GM12878 (cell line): ENCODE measurements at regions not wholly inside any gene's neighbourhood (a gene's known extent, or its start where the extent isn't known, plus 50 kb on each side); places are given as distances from the start of the nearest gene placed in this dataset.

ENCODE experiments used
- ATAC-seq: fragments of 200-7000 bp; cut with Tn5 transposase; 3 replicates; pipeline ENCODE4 v1.9.1; 2020; ENCODE audit warnings: mild to moderate bottlenecking, moderate library complexity
- BruUV-seq: library from RNA; stranded (reverse); fragments of 400-500 nt; replicated peaks from 2 replicates; lab custom pipeline; 2021; lab: Mats Ljungman, UMichigan
- CTCF ChIA-PET: fragments of 300-600 bp; sonication (Branson Sonifier 250); formaldehyde crosslinking; extraction: SDS; loops from one replicate; lab custom pipeline; 2021; ENCODE audit warnings: inconsistent platforms; lab: Yijun Ruan, JAX
- POLR2A ChIA-PET: fragments of 350-600 bp; formaldehyde crosslinking; extraction: SDS; loops from one replicate; lab custom pipeline; 2021; ENCODE audit warnings: inconsistent platforms; lab: Charles Lee
- RAD21 ChIA-PET: fragments of 300-600 bp; sonication (Branson Sonifier 250); formaldehyde crosslinking; loops from one replicate; lab custom pipeline; 2023; ENCODE audit warnings: antibody characterized with exemption; ENCODE audit not compliant: unreplicated experiment; lab: Charles Lee
- SMC1A ChIA-PET: fragments of 300-600 bp; sonication (Branson Sonifier 250); formaldehyde crosslinking; loops from one replicate; lab custom pipeline; 2023; ENCODE audit not compliant: unreplicated experiment, uncharacterized antibody; lab: Charles Lee
- DNase-seq: peaks from one replicate; pipeline ENCODE4 v3.0.0-alpha.2; 2011; ENCODE audit warnings: low read depth, low spot score
- FAIRE-seq: peaks from 3 replicates; lab custom pipeline; 2011; peaks lifted over from hg19 to GRCh38; lab: Jason Lieb, UNC
- H2AFZ ChIP-seq: 2 replicates; pipeline ENCODE4 v1.6.0; 2011; ENCODE audit warnings: low read depth, low read length, control low read depth; ENCODE audit not compliant: control insufficient read depth
- H3K27ac ChIP-seq: 2 replicates; pipeline ENCODE4 v1.5.1; 2011; ENCODE audit warnings: control low read depth; ENCODE audit not compliant: control insufficient read depth, insufficient read depth
- H3K27me3 ChIP-seq, 2 experiments: replicated peaks in 1 of 2; 2 replicates each; pipeline versions ENCODE4 v1.6.0 to v1.6.1; 2011; ENCODE audit warnings: low read length in 1 of 2; ENCODE audit not compliant: control insufficient read depth in 2 of 2, insufficient read depth in 2 of 2
- H3K36me3 ChIP-seq, 2 experiments: 2 replicates each; pipeline ENCODE4 v1.5.1; 2011; ENCODE audit warnings: low read length in 1 of 2; ENCODE audit not compliant: control insufficient read depth in 2 of 2, insufficient read depth in 2 of 2
- H3K4me1 ChIP-seq: 2 replicates; pipeline ENCODE4 v1.6.1; 2011; ENCODE audit warnings: mild to moderate bottlenecking, low read length, moderate library complexity, mixed read lengths; ENCODE audit not compliant: control insufficient read depth, insufficient read depth
- H3K4me2 ChIP-seq: 2 replicates; pipeline ENCODE4 v1.6.0; 2011; ENCODE audit warnings: control low read depth; ENCODE audit not compliant: control insufficient read depth, insufficient read depth
- H3K4me3 ChIP-seq: fragments of 200-600 bp; sonication (generic); 2 replicates; pipeline ENCODE4 v1.5.1; 2016
- H3K79me2 ChIP-seq: 2 replicates; pipeline ENCODE4 v1.6.0; 2011; ENCODE audit warnings: low read length; ENCODE audit not compliant: control insufficient read depth, insufficient read depth
- H3K9ac ChIP-seq: 2 replicates; pipeline ENCODE4 v1.8.0; 2011; ENCODE audit warnings: low read length, control low read depth, mixed read lengths; ENCODE audit not compliant: control insufficient read depth, insufficient read depth
- H3K9me3 ChIP-seq: replicated peaks from 3 replicates; pipeline ENCODE4 v1.5.1; 2011; ENCODE audit warnings: mild to moderate bottlenecking, low read length; ENCODE audit not compliant: control insufficient read depth, insufficient read depth
- H4K20me1 ChIP-seq: 2 replicates; pipeline ENCODE4 v1.6.0; 2011; ENCODE audit not compliant: control insufficient read depth, insufficient read depth
- CBFB ChIP-seq: IDR thresholded peaks from 2 replicates; pipeline ENCODE4 v1.6.1; 2016; ENCODE audit warnings: antibody characterized with exemption, low read depth
- CBX5 ChIP-seq: sonication (generic); IDR thresholded peaks from 2 replicates; pipeline ENCODE4 v1.6.1; 2016; ENCODE audit warnings: low read depth, moderate library complexity, mild to moderate bottlenecking, inconsistent platforms
- CEBPB ChIP-seq, 2 experiments: fragments of 150-350 bp in 1 of 2; IDR thresholded peaks; 2 replicates each; pipeline ENCODE4 v1.6.1; 2012 to 2014; ENCODE audit warnings: low read depth in 2 of 2, low read length in 2 of 2, borderline replicate concordance in 1 of 2, inconsistent platforms in 1 of 2
- EGR1 ChIP-seq, 2 experiments: IDR thresholded peaks; 1 replicate in 1 of 2; 2 replicates in 1 of 2; pipeline ENCODE4 v1.6.1; 2011 to 2012; ENCODE audit warnings: low read depth in 2 of 2, low read length in 2 of 2, borderline replicate concordance in 1 of 2, mild to moderate bottlenecking in 1 of 2, moderate library complexity in 1 of 2
- FOXM1 ChIP-seq: IDR thresholded peaks from 2 replicates; pipeline ENCODE4 v1.6.1; 2012; ENCODE audit warnings: low read depth, mild to moderate bottlenecking, inconsistent platforms, low read length, moderate library complexity
- GATAD2B ChIP-seq: fragments of 450-650 bp; conservative IDR thresholded peaks from 2 replicates; pipeline ENCODE4 v1.6.1; 2017; ENCODE audit warnings: low read depth, mild to moderate bottlenecking, moderate library complexity
- HCFC1 ChIP-seq: fragments of 150-350 bp; IDR thresholded peaks from 2 replicates; pipeline ENCODE4 v1.6.1; 2014; ENCODE audit warnings: low read length
- HDAC2 ChIP-seq: fragments of 200-600 bp; sonication (generic); IDR thresholded peaks from 2 replicates; pipeline ENCODE4 v1.6.1; 2017
- MEF2B ChIP-seq: fragments of 450-650 bp; IDR thresholded peaks from 2 replicates; pipeline ENCODE4 v1.6.1; 2018; ENCODE audit warnings: mild to moderate bottlenecking, moderate library complexity; ENCODE audit not compliant: partially characterized antibody, poor library complexity, severe bottlenecking
- MTA3 ChIP-seq: IDR thresholded peaks from 2 replicates; pipeline ENCODE4 v1.6.1; 2012; ENCODE audit warnings: low read length, inconsistent platforms, borderline replicate concordance
- MYC ChIP-seq: IDR thresholded peaks from 2 replicates; pipeline ENCODE4 v1.6.1; 2011; ENCODE audit warnings: mild to moderate bottlenecking, low read length, moderate library complexity, inconsistent platforms; ENCODE audit not compliant: insufficient read depth, insufficient replicate concordance, insufficient read length, severe bottlenecking
- PML ChIP-seq: IDR thresholded peaks from 2 replicates; pipeline ENCODE4 v1.6.1; 2012; ENCODE audit warnings: low read length, inconsistent platforms
- RBBP5 ChIP-seq: fragments of 200-600 bp; sonication (generic); conservative IDR thresholded peaks from 2 replicates; pipeline ENCODE4 v1.6.1; 2016
- RUNX3 ChIP-seq: IDR thresholded peaks from 2 replicates; pipeline ENCODE4 v1.6.1; 2012; ENCODE audit warnings: low read length, inconsistent platforms
- SIN3A ChIP-seq: IDR thresholded peaks from 2 replicates; pipeline ENCODE4 v1.6.1; 2012; ENCODE audit warnings: low read depth, low read length, improper control_type of control experiment
- SMAD1 ChIP-seq: fragments of 450-650 bp; IDR thresholded peaks from 2 replicates; pipeline ENCODE4 v1.6.1; 2018; ENCODE audit warnings: mild to moderate bottlenecking, low read depth; ENCODE audit not compliant: partially characterized antibody
- YBX1 ChIP-seq: fragments of 450-650 bp; IDR thresholded peaks from 2 replicates; pipeline ENCODE4 v1.6.1; 2016; ENCODE audit warnings: antibody characterized with exemption
- ZNF622 ChIP-seq: fragments of 450-650 bp; IDR thresholded peaks from 2 replicates; pipeline ENCODE4 v1.6.1; 2017; ENCODE audit warnings: mild to moderate bottlenecking, inconsistent platforms
- WGBS: methylation state at CpG from one replicate; pipeline ENCODE4 v1.1.6; 2016; ENCODE audit warnings: low lambda C conversion rate; ENCODE audit not compliant: insufficient replicate concordance, insufficient coverage; ENCODE audit errors: missing lambda C conversion rate; 5-methylcytosine and 5-hydroxymethylcytosine counted together
- in situ Hi-C: fragments of 300-500 bp; cut with MboI; formaldehyde crosslinking; loops from 9 replicates; pipeline ENCODE4 v1.14.3; 2018; ENCODE audit warnings: mixed read lengths
- intact Hi-C: fragments of 100-400 bp; cut with micrococcal nuclease; formaldehyde crosslinking; loops from one replicate; pipeline ENCODE4 v1.14.2; 2022; ENCODE audit not compliant: unreplicated experiment
- TF ChIP-seq, protein P1 (sequence below): IDR thresholded peaks from 2 replicates; pipeline ENCODE4 v1.6.1; 2012; ENCODE audit warnings: low read depth, low read length, improper control_type of control experiment
- TF ChIP-seq, protein P2 (sequence below): fragments of 150-350 bp; IDR thresholded peaks from 2 replicates; pipeline ENCODE4 v1.6.1; 2016; ENCODE audit warnings: low read depth, low read length
- TF ChIP-seq, protein P3 (sequence below): IDR thresholded peaks from 2 replicates; pipeline ENCODE4 v1.6.1; 2011; ENCODE audit warnings: low read depth, low read length, improper control_type of control experiment, borderline replicate concordance

DNA sequence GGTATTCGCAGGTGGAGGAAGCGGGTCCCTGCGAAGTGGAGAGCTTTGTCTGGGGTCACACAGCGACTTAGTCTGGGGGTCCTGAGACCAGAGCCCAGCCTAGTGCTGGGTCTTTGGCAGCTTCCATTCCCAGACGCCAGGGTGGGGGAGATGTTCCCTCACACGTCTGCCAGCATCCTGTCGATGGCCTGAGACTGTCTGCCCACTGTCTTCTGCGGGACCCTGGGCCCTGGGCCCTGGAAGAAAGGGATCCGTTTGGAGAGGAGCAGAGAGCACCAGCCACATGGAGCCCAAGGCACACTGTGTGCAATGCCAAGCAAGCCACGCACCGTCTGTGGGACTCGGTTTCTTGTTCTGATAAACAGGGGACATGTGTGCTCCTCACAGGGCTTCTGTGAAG lies 197.2 kb downstream of the KIF26A start (continued):
- TF ChIP-seq, protein P1, sequence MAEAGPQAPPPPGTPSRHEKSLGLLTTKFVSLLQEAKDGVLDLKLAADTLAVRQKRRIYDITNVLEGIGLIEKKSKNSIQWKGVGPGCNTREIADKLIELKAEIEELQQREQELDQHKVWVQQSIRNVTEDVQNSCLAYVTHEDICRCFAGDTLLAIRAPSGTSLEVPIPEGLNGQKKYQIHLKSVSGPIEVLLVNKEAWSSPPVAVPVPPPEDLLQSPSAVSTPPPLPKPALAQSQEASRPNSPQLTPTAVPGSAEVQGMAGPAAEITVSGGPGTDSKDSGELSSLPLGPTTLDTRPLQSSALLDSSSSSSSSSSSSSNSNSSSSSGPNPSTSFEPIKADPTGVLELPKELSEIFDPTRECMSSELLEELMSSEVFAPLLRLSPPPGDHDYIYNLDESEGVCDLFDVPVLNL = no peak
- TF ChIP-seq MTA3 = no peak
- no peak for TF ChIP-seq CBX5
- TF ChIP-seq HDAC2 = no peak
- TF ChIP-seq ZNF622 = no peak
- TF ChIP-seq, protein P2, sequence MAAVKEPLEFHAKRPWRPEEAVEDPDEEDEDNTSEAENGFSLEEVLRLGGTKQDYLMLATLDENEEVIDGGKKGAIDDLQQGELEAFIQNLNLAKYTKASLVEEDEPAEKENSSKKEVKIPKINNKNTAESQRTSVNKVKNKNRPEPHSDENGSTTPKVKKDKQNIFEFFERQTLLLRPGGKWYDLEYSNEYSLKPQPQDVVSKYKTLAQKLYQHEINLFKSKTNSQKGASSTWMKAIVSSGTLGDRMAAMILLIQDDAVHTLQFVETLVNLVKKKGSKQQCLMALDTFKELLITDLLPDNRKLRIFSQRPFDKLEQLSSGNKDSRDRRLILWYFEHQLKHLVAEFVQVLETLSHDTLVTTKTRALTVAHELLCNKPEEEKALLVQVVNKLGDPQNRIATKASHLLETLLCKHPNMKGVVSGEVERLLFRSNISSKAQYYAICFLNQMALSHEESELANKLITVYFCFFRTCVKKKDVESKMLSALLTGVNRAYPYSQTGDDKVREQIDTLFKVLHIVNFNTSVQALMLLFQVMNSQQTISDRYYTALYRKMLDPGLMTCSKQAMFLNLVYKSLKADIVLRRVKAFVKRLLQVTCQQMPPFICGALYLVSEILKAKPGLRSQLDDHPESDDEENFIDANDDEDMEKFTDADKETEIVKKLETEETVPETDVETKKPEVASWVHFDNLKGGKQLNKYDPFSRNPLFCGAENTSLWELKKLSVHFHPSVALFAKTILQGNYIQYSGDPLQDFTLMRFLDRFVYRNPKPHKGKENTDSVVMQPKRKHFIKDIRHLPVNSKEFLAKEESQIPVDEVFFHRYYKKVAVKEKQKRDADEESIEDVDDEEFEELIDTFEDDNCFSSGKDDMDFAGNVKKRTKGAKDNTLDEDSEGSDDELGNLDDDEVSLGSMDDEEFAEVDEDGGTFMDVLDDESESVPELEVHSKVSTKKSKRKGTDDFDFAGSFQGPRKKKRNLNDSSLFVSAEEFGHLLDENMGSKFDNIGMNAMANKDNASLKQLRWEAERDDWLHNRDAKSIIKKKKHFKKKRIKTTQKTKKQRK = no peak
- no peak for TF ChIP-seq YBX1
- TF ChIP-seq EGR1 (IDR thresholded peaks at IDR 0.05; ENCODE audit: borderline replicate concordance in 1 of 2, low read depth in 2 of 2, low read length in 2 of 2) = no peak

DNA sequence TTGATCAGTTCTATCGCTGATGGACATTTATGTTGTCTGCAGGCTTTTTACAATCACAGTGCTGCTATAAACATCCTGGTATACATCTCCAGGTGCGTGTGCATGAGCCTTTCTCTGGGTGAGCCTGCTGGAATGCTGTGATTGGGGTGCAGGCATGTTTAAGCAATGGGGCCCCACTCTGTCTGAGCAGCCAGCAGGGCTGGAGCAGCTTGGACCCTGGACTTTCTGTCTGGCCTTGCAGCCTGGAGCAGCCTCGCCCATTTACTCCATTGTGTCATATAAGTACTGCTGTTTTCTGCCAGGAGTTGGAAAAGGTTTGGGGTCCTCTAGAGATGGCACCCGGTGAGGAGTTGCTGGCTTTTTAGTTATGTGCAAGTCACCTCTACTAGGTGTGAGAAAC lies 199.0 kb downstream of the KIF26A start:
- SMC1A ChIA-PET = no interaction called here
- ATAC-seq (no peak), FAIRE-seq (no peak), DNase-seq (no peak)
- Histone ChIP-seq H3K4me1 (no peaks in the 10 kb centered on the region), H3K27ac (no peak overlapping the region), H3K4me3 (no peak overlapping the region), H3K9ac (no peak overlapping the region), H4K20me1 (no peaks in the 10 kb centered on the region), H3K27me3 (no peaks in the 10 kb centered on the region), H2AFZ (no peak overlapping the region), H3K4me2 (no peak overlapping the region), H3K36me3 (no peaks in the 10 kb centered on the region), H3K9me3 (peaks cover 2% of the 10 kb centered on the region; the same call in 1 of the 3 replicates), H3K79me2 (no peaks in the 10 kb centered on the region)
- in situ Hi-C loops = no loop called here
- RAD21 ChIA-PET = no interaction called here
- POLR2A ChIA-PET = no interaction called here
- intact Hi-C loops = no loop called here
- CTCF ChIA-PET = no interaction called here
- BruUV-seq = no TSS peak
- WGBS = 3% methylated on average over 4 of the region's 4 CpGs
- no peak for TF ChIP-seq CEBPB (IDR thresholded peaks at IDR 0.05; ENCODE audit: borderline replicate concordance in 1 of 2, low read depth in 2 of 2, low read length in 2 of 2)
- no peak for TF ChIP-seq MEF2B
- TF ChIP-seq GATAD2B = no peak
- no peak for TF ChIP-seq CBFB
- TF ChIP-seq RBBP5 = no peak
- TF ChIP-seq RUNX3 = no peak
- no peak for TF ChIP-seq SMAD1
- TF ChIP-seq, protein P3, sequence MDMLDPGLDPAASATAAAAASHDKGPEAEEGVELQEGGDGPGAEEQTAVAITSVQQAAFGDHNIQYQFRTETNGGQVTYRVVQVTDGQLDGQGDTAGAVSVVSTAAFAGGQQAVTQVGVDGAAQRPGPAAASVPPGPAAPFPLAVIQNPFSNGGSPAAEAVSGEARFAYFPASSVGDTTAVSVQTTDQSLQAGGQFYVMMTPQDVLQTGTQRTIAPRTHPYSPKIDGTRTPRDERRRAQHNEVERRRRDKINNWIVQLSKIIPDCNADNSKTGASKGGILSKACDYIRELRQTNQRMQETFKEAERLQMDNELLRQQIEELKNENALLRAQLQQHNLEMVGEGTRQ = no peak
- no peak for TF ChIP-seq FOXM1
- no peak for TF ChIP-seq SIN3A
- no peak for TF ChIP-seq PML
- no peak for TF ChIP-seq HCFC1
- TF ChIP-seq MYC = no peak
